ENCODE measurements at regions not wholly inside any gene's neighbourhood (a gene's known extent, or its start where the extent isn't known, plus 50 kb on each side); places are given as distances from the start of the nearest gene placed in this dataset.

DNA sequence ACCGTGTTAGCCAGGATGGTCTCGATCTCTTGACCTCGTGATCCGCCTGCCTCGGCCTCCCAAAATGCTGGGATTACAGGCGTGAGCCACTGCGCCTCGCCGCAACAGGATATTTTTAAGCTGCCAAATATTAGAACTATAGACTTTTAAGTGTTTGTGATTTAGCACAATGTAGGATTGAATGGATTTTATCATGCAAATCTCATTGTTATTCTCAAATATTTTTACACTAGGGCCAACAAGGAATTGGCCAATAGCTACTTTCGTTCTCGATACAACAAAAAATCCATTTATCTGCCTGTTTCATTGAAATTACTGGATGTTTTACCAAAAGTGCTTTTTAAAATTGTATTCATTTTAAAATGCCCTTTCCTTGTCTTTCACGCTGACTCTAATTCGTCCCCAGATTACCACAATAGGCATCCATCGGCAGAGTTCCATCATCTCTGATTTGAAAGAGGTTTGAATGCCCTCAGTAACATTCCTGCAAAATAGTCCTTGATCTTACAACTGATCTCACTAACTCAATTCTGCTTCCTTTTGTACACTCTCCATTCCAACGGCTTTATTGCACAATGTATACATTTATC, 99.6 kb upstream of the ROBO2 start:
- no peaks in the 10 kb centered on the region for H3K27me3 ChIP-seq (replicated peaks; ENCODE audit: control insufficient read depth, insufficient read depth, low read length)
- H3K4me3 ChIP-seq (replicated peaks; ENCODE audit: low read depth, low read length), result no peak overlapping the region
- H3K36me3 ChIP-seq (ENCODE audit: control insufficient read depth, insufficient read depth, low read length), result no peaks in the 10 kb centered on the region
- DNase-seq (ENCODE audit: extremely low read depth, insufficient read length), result no peak
- no peak for TF ChIP-seq CTCF (IDR thresholded peaks at IDR 0.05; ENCODE audit: insufficient read depth, low read length, poor library complexity, severe bottlenecking)

GRCh38 chr3:76941376-76941775, 98.5 kb upstream of the ROBO2 start:
- Histone ChIP-seq H3K27me3 (replicated peaks; ENCODE audit: control insufficient read depth, insufficient read depth, low read length) (no peaks in the 10 kb centered on the region), H3K36me3 (ENCODE audit: control insufficient read depth, insufficient read depth, low read length) (no peaks in the 10 kb centered on the region), H3K4me3 (replicated peaks; ENCODE audit: low read depth, low read length) (no peak overlapping the region)
- TF ChIP-seq CTCF (IDR thresholded peaks at IDR 0.05; ENCODE audit: insufficient read depth, low read length, poor library complexity, severe bottlenecking), result no peak
- DNase-seq (ENCODE audit: extremely low read depth, insufficient read length), result no peak

DNA sequence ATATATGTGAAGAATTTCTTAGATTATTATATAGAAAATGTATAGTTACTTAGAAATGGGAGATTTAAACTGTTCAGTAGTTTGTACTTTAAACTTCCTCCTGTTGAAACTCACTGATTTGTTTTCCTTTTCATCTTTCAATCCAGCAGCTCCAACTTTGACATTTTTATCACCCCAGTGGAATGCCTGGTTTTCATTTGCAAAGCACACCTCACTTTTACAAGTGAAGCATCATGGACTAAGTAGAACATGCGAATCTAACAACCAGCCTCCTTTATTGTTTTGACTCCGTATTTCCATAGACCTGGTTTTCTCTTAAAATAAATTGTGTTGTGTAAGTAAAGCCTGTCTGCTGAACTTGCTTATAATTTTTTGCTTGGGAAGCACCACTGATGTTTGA, 97.8 kb upstream of the ROBO2 start:
- DNase-seq (ENCODE audit: extremely low read depth, insufficient read length), result no peak
- Histone ChIP-seq H3K27me3 (replicated peaks; ENCODE audit: control insufficient read depth, insufficient read depth, low read length) (no peaks in the 10 kb centered on the region), H3K36me3 (ENCODE audit: control insufficient read depth, insufficient read depth, low read length) (no peaks in the 10 kb centered on the region), H3K4me3 (replicated peaks; ENCODE audit: low read depth, low read length) (no peak overlapping the region)
- TF ChIP-seq CTCF (IDR thresholded peaks at IDR 0.05; ENCODE audit: insufficient read depth, low read length, poor library complexity, severe bottlenecking), result no peak

GRCh38 chr3:76943058-76943457, 96.8 kb upstream of the ROBO2 start:
- no peak for TF ChIP-seq CTCF (IDR thresholded peaks at IDR 0.05; ENCODE audit: insufficient read depth, low read length, poor library complexity, severe bottlenecking)
- Histone ChIP-seq H3K27me3 (replicated peaks; ENCODE audit: control insufficient read depth, insufficient read depth, low read length) (no peaks in the 10 kb centered on the region), H3K36me3 (ENCODE audit: control insufficient read depth, insufficient read depth, low read length) (no peaks in the 10 kb centered on the region), H3K4me3 (replicated peaks; ENCODE audit: low read depth, low read length) (no peak overlapping the region)
- DNase-seq (ENCODE audit: extremely low read depth, insufficient read length), result no peak

DNA sequence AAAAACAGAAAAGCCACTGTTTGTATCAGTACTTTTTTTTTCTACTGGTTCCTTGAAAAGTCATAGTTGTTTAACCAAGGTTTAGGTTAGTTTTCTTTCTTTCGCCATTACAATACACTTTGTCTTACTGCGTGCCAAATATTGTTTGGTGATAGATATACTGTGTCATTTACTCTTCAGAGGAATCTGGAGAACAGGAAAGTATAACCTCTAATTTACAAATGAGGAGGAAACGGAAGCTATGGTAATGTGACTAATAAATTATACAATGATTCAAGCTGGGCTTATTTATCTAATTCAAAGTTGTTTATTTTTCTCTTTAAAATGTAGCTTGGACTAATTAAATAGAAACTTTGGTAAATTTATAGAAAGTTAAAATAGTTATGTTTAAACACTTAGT, 96.2 kb upstream of the ROBO2 start:
- no peaks in the 10 kb centered on the region for H3K36me3 ChIP-seq (ENCODE audit: control insufficient read depth, insufficient read depth, low read length)
- H3K27me3 ChIP-seq (replicated peaks; ENCODE audit: control insufficient read depth, insufficient read depth, low read length), result no peaks in the 10 kb centered on the region
- H3K4me3 ChIP-seq (replicated peaks; ENCODE audit: low read depth, low read length), result no peak overlapping the region
- no peak for TF ChIP-seq CTCF (IDR thresholded peaks at IDR 0.05; ENCODE audit: insufficient read depth, low read length, poor library complexity, severe bottlenecking)
- no peak for DNase-seq (ENCODE audit: extremely low read depth, insufficient read length)

DNA sequence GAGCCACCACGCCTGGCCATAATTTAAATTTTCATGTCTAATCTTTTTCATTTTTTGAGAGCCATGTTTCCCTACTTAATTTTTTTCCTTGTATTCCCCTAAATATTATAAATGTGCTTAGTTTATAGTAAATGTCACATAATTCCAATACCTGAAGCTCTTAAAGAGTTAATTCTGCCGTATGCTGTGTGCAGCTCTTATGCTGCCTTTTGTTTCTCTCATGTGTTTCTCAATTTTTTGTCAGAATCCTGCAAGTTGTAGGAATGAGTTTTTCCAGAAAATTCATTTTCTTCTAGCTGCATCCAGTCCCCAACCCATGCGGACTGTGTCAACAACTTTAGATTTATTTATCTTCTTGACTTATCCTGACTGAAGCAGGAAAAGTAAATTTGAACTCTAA, 90.9 kb upstream of the ROBO2 start:
- TF ChIP-seq CTCF (IDR thresholded peaks at IDR 0.05; ENCODE audit: insufficient read depth, low read length, poor library complexity, severe bottlenecking), result no peak
- Histone ChIP-seq H3K4me3 (replicated peaks; ENCODE audit: low read depth, low read length) (no peak overlapping the region), H3K36me3 (ENCODE audit: control insufficient read depth, insufficient read depth, low read length) (no peaks in the 10 kb centered on the region), H3K27me3 (replicated peaks; ENCODE audit: control insufficient read depth, insufficient read depth, low read length) (no peaks in the 10 kb centered on the region)
- no peak for DNase-seq (ENCODE audit: extremely low read depth, insufficient read length)
